ENCODE measurements at regions not wholly inside any gene's neighbourhood (a gene's known extent, or its start where the extent isn't known, plus 50 kb on each side); places are given as distances from the start of the nearest gene placed in this dataset.
"Not testable (repeated sequence)": the region's sequence is repeated elsewhere in the genome, so short reads cannot be mapped to it uniquely, and the experiment has no call there.

DNA sequence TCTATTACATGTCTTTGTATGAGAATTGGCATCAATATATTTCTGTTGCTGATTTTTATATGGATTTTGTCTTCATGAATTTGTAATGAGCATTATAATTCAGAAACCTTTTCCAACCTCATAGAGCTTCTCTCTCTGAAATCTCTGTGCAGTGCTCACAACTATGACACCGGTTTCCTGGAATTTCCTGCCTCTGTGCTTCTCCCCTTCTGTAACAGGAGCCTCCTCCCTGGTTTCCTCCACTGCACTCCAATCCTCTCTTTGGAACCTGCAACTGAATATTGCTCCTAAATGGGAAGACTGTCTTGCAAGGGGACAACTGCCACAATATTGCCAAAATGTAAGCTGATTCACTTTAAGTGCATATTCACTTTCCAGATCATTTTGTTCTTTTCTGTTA, 1147.9 kb downstream of the UQCRFS1 start:
- peak; percentile 59 for DNase-seq (ENCODE audit: low spot score)

- DNase-seq (ENCODE audit: low spot score), result no peak
Measured at GRCh38 chr19:28063702-28064101, 1149.2 kb downstream of the UQCRFS1 start.

- DNase-seq (ENCODE audit: low spot score), result no peak
Measured at GRCh38 chr19:28061111-28061510, 1151.8 kb downstream of the UQCRFS1 start.

DNA sequence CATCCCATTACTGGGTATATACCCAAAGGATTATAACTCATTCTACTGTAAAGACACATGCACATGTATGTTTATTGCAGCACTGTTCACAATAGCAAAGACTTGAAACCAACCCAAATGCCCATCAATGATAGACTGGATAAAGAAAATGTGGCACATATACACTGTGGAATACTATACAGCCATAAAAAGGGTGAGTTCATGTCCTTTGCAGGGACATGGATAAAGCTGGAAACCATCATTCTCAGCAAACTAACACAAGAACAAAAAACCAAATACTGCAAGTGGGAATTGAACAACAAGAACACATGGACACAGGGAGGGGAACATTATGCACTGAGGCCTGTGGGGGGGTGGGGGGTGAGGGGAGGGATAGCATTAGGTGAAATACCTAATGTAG, 1155.9 kb downstream of the UQCRFS1 start:
- DNase-seq (ENCODE audit: low spot score), result not testable (repeated sequence)

- DNase-seq (ENCODE audit: low spot score), result no peak
Measured at GRCh38 chr19:28051047-28051446, 1161.9 kb downstream of the UQCRFS1 start.

- no peak for DNase-seq (ENCODE audit: low spot score)
Measured at GRCh38 chr19:28049875-28050274, 1163.1 kb downstream of the UQCRFS1 start.

DNA sequence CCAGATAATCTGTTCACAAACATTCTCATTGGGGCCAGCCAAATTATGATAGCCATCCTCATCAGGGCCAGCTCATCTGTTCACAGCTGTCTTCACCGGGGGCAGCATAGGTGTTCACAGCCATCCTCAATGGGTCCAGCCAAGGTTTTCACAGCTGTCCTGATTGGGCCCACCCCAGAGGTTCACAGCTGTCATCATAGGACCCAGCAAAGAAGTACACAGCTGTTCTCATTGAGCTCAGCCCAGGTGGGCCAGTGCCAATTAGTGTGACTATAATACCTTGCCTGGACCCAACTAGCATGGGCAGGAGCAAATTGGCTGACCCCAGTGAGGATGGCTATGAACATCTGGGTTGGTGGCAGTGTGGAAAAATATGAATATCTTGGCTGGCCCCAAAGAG, 1166.0 kb downstream of the UQCRFS1 start:
- DNase-seq (ENCODE audit: low spot score), result no peak

- no peak for DNase-seq (ENCODE audit: low spot score)
Measured at GRCh38 chr19:28045621-28046020, 1167.3 kb downstream of the UQCRFS1 start.

GRCh38 chr19:28044477-28044876, 1168.5 kb downstream of the UQCRFS1 start:
- DNase-seq (ENCODE audit: low spot score), result no peak

DNA sequence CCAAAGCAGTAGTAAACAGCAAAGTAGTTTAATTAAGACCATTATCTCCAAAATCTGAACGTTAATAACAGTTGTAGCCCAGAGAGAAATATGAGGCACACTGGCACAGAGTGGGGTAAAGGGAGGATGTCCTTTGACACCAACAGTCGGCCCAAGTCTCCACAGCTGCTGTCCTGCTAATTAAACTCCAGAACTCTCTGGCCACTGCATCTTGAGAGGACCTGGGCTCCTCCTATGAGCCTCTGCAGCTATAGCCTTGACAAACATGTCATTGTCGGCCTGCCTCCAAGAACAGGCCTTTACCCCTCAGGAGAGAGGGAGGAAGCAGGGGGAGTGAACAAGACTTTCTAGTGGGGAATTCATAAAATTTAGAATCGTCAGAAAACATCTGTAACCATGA, 1170.4 kb downstream of the UQCRFS1 start:
- no peak for DNase-seq (ENCODE audit: low spot score)

DNA sequence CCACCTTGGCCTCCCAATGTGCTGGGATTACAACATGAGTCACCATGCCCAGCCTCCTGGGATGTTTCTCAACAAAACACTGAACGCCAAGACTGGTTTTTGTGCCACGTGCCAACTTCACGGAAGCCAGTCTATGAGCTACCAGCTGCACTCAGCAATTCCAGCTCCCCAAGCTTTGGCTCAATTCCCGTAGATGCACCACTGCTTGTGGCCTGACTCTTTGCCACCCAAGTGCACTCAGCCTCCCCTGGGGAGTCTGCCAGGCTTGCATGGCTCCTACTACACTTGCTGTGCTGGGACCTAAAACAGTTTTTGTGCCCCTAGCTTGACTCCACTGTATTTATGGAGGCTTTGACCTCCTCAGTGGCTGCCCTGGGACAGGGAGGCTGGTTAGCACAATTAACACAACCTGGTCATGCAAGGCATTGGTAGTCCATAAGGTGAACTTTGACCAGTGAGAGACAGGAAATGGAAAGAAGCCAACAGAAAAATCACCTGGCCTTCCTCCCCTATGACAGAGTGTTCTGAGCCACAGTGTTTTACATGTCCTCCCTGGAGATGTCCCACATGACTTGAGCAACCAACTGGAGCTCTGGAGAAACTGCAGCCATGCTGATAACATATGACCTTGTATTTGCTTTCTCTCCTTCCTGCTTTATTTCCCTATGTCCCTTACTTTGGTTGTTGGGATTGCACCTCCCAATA, 1173.1 kb downstream of the UQCRFS1 start:
- peak; percentile 86 for DNase-seq (ENCODE audit: low spot score)

DNA sequence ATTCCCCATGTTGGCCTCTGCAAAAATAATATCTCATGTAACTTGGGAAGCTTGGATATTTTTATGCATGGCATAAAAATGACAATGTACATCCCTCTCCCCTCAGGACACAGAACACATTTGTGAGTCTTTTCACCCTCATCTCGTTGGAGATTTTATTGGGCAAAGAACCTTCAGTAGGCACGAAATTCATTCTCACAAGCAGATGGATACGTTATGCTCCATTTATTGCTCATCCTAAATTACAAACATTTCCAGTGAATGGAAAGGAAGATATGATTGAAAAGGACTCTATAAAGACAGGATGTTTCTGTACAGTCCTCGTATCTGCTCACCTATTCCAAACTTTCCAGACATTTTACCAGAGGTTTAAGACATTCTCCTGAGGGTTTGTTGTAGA, 1175.8 kb downstream of the UQCRFS1 start:
- DNase-seq (ENCODE audit: low spot score), result no peak

GRCh38 chr19:28036486-28036885, 1176.5 kb downstream of the UQCRFS1 start:
- no peak for DNase-seq (ENCODE audit: low spot score)

DNA sequence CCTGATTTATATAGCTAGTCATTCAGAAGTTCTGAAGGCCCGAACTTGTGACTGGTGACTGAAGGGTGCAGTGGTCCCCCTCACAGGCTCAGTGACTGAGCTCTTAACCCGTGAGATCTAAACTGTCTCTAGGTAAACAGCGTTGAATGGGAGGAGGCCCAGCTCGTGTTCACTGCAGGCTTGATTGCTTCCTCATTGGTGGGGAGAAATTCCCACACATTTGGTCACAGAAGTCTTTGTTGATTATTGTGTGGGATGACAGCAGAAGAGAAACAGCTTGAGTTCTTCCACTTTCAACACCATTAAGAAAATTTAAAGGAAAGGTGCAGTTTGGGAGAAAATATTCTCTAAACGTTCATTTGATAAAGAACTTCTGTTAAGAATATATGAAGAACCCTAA, 1178.0 kb downstream of the UQCRFS1 start:
- DNase-seq (ENCODE audit: low spot score), result peak; percentile 4

DNA sequence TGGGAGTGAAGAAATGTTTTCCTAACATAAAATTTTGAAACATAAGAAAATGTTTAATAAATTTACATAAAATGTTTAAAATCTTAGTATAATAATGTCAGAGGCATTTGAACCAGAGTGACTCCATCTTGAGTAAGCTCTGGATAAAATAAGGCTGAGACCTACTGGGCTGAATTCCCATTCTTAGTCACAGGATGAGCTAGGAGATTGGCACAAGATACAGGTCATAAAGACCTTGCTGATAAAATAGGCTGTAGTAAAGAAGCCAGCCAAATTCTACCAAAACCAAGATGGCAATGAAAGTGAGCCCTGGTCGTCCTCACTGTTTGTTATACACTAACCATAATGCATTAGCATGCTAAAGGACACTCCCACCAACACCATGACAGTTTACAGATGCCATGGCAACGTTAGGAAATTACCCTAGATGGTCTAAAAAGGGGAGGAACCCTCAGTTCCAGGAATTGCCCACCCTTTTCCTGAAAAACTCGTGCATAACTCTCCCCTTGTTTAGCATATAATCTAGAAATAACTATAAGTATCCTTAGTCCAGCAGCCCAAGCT, 1184.0 kb downstream of the UQCRFS1 start:
- DNase-seq (ENCODE audit: low spot score), result no peak

- peak; percentile 13 for DNase-seq (ENCODE audit: low spot score)
Measured at GRCh38 chr19:28027116-28027515, 1185.8 kb downstream of the UQCRFS1 start.

- peak; percentile 78 for DNase-seq (ENCODE audit: low spot score)
Measured at GRCh38 chr19:28026636-28027035, 1186.3 kb downstream of the UQCRFS1 start.

DNA sequence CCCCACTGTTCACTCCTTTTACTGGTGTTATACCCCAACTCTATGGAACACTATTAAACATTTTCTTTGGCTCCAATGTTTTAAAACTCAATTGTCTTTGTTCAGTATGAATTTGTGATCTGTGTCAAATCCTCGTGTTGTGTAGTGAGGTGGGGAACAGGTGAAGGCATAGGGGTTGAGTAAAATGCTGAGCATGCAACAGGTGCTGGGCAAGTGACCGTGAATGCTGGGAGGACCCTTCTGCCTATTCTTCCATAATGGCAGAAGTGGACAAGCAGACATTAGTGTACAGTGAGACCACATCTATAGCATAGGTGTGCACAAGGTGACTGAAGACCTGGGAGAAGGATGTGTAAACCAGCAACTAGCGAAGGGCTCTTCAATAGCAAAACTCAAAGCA, 1188.0 kb downstream of the UQCRFS1 start:
- no peak for DNase-seq (ENCODE audit: low spot score)

DNA sequence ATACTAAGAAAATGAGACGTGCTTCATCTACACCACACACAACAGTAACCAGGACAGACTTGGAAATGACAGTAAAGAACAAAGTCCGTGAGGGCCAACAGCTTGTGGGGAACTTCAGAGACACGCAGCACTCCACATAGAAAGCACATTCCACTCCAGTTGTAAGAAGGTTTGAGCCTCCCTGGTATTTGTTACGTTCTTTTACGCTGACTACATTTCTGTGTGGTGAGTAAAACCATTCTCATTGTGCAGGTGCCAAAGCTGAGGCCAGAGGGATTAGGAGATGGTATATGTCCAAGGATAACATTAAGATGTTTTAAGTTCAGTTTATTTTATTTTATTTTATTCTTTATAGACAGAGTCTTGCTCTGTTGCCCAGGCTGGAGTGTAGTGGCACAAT, 1189.9 kb downstream of the UQCRFS1 start:
- DNase-seq (ENCODE audit: low spot score), result peak; percentile 78

GRCh38 chr19:28022506-28022905, 1190.4 kb downstream of the UQCRFS1 start:
- no peak for DNase-seq (ENCODE audit: low spot score)

DNA sequence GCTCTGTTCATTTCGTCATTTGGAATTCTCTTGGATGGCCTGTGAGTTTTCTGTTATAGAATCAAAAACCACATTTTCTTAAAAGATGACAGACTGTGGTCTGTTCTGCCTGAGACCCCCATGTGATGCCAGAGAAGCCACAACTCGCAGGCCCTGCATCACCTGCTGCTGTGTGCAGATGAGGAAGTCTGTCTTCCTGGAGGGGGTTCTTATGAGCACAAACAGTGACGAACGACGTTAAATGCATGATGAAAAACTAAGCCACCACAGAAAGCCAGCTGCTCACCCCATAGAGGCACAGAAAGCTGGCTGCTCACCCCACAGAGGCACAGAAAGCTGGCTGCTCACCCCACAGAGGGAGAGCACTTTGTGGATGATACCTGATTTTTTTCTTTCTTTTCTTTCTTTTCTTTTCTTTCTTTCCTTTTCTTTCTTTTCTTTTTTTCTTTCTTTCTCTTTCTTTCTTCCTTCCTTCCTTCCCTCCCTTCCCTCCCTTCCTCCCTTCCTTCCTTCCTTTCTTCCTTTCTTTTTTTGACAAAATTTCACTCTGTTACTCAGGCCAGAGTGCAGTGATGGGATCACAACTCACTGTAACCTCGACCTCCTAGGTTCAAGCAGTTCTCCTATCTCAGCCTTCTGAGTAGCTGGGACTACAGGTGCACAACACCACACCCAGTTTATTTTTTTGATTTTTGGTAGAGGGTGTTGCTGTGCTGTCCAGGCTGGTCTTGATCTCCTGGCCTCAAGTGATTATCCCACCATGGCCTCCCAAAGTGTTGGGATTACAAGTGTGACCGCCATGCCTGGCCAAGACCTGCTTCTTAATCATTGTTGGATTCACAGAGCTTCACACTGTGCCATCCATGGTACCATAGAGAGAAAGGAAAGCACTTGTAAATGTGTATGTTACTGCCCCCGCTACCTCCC, 1191.4 kb downstream of the UQCRFS1 start:
- DNase-seq (ENCODE audit: low spot score), result no peak

DNA sequence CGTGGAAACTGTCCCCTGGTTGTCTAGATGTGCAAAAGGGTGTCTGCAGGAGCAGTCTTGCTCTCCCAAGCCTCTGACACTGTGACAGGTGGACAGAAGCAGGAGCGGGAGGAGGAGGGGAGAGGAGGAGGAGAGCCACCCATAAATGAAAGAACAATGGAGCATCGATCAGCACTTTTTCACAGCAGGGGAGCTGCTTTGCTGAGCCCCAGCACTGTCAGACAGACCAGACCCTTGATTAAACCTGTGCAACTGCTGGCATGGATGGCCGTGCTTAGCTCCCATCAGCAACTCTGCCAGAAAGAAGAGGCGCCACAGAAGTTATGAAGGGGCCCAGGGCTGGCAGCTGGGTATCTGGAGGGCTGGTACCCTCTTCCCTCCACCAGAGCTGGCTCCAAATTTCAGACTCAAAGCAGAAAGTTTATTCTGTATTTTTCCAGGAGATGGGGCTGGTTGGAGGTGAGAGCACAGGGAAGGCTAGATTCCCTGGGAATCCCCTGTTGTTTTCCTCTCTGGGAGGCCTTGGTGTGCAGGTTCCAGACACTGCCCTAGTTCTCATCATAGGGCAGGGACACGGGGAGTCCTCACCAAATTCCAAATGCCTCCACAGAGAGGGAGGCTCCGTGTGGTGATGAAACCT, 1192.2 kb downstream of the UQCRFS1 start:
- peak; percentile 14 for DNase-seq (ENCODE audit: low spot score)

Measured in kidney tubule cell (primary cell).